OCI-LY1 (cell line): ENCODE measurements at regions not wholly inside any gene's neighbourhood (a gene's known extent, or its start where the extent isn't known, plus 50 kb on each side); places are given as distances from the start of the nearest gene placed in this dataset.
"Not testable (repeated sequence)": the region's sequence is repeated elsewhere in the genome, so short reads cannot be mapped to it uniquely, and the experiment has no call there.

ENCODE experiments used
- H2AFZ ChIP-seq: fragments of 200-600 bp; sonication (generic), shearing (Covaris generic); 2 replicates; pipeline ENCODE4 v1.6.0; 2014; ENCODE audit warnings: antibody characterized with exemption, mild to moderate bottlenecking, low read length
- H3F3A ChIP-seq: fragments of 200-600 bp; sonication (generic), shearing (Covaris generic); 2 replicates; pipeline ENCODE4 v1.6.0; 2014; ENCODE audit warnings: mild to moderate bottlenecking, antibody characterized with exemption, low read length, moderate library complexity; ENCODE audit not compliant: insufficient read depth
- H3K27ac ChIP-seq: fragments of 200-600 bp; sonication (generic); 2 replicates; pipeline ENCODE4 v1.5.1; 2014; ENCODE audit warnings: low read length, mixed run types, mild to moderate bottlenecking, low read depth; ENCODE audit not compliant: poor library complexity, severe bottlenecking
- H3K27me3 ChIP-seq: fragments of 200-600 bp; sonication (generic); 2 replicates; pipeline ENCODE4 v1.6.0; 2014; ENCODE audit warnings: antibody characterized with exemption, mild to moderate bottlenecking, low read length, moderate library complexity; ENCODE audit not compliant: insufficient read depth
- H3K36me3 ChIP-seq: fragments of 200-600 bp; sonication (generic); 2 replicates; pipeline ENCODE4 v1.6.1; 2014; ENCODE audit warnings: mild to moderate bottlenecking, antibody characterized with exemption, low read length, moderate library complexity, mixed read lengths; ENCODE audit not compliant: insufficient read depth
- H3K4me1 ChIP-seq: fragments of 200-600 bp; sonication (generic); 2 replicates; pipeline ENCODE4 v1.5.1; 2014; ENCODE audit warnings: mild to moderate bottlenecking, low read length, moderate library complexity; ENCODE audit not compliant: insufficient read depth, severe bottlenecking
- H3K4me2 ChIP-seq: fragments of 200-600 bp; sonication (generic), shearing (Covaris generic); 2 replicates; pipeline ENCODE4 v1.6.1; 2014; ENCODE audit warnings: low read length
- H3K4me3 ChIP-seq: fragments of 200-600 bp; sonication (generic); 2 replicates; pipeline ENCODE4 v1.5.1; 2014; ENCODE audit warnings: low read length, low read depth, mild to moderate bottlenecking, mixed read lengths; ENCODE audit not compliant: poor library complexity, severe bottlenecking
- H3K79me2 ChIP-seq: fragments of 200-600 bp; shearing (Covaris generic); 2 replicates; pipeline ENCODE4 v1.6.1; 2016; ENCODE audit warnings: mixed run types, low read length, mixed read lengths; ENCODE audit not compliant: insufficient read depth
- H3K9ac ChIP-seq: fragments of 200-600 bp; sonication (generic), shearing (Covaris generic); 2 replicates; pipeline ENCODE4 v1.6.1; 2014; ENCODE audit warnings: mild to moderate bottlenecking, low read length, mixed read lengths
- H3K9me2 ChIP-seq: fragments of 200-600 bp; sonication (generic), shearing (Covaris generic); 2 replicates; pipeline ENCODE4 v1.6.1; 2014; ENCODE audit warnings: low read depth, mild to moderate bottlenecking, low read length, mixed read lengths
- H3K9me3 ChIP-seq: fragments of 200-600 bp; shearing (Covaris generic); 2 replicates; pipeline ENCODE4 v1.6.1; 2014; ENCODE audit warnings: low read length, mixed read lengths
- H4K20me1 ChIP-seq: fragments of 200-600 bp; sonication (generic), shearing (Covaris generic); 2 replicates; pipeline ENCODE4 v1.6.0; 2016; ENCODE audit warnings: mild to moderate bottlenecking, low read length; ENCODE audit not compliant: insufficient read depth
- CTCF ChIP-seq: fragments of 200-600 bp; sonication (generic), shearing (Covaris generic); IDR thresholded peaks from 2 replicates; pipeline ENCODE4 v1.5.1; 2017; ENCODE audit warnings: mild to moderate bottlenecking, antibody characterized with exemption, low read length, moderate library complexity, mixed read lengths

GRCh38 chr2:131801745-131802350 is 274.2 kb downstream of the CCDC74A start:
- H3K4me3 ChIP-seq = peak overlapping the region; percentile 38
- not testable (repeated sequence) for H3K9me3 ChIP-seq, H3K27me3 ChIP-seq, H3K4me1 ChIP-seq, H3K9me2 ChIP-seq, H4K20me1 ChIP-seq, H2AFZ ChIP-seq, H3K9ac ChIP-seq, H3K36me3 ChIP-seq, H3K27ac ChIP-seq, H3F3A ChIP-seq, H3K79me2 ChIP-seq
- peak; percentile 61 for TF ChIP-seq CTCF
- peak overlapping the region; percentile 68 for H3K4me2 ChIP-seq

GRCh38 chr2:131802351-131802836 is 274.7 kb downstream of the CCDC74A start:
- not testable (repeated sequence) for H3K9me2 ChIP-seq, H3K4me1 ChIP-seq, H3K4me3 ChIP-seq, H3K27me3 ChIP-seq, H3K27ac ChIP-seq, H4K20me1 ChIP-seq, H2AFZ ChIP-seq, H3K9ac ChIP-seq, H3K9me3 ChIP-seq, H3F3A ChIP-seq, H3K36me3 ChIP-seq, H3K79me2 ChIP-seq
- H3K4me2 ChIP-seq = peak overlapping the region; percentile 68; the same call in 1 of the 2 replicates

- H3K4me2 ChIP-seq, H4K20me1 ChIP-seq, H3K79me2 ChIP-seq, H3F3A ChIP-seq, H3K36me3 ChIP-seq, H3K27me3 ChIP-seq, H3K9me3 ChIP-seq, H3K4me1 ChIP-seq, H3K9ac ChIP-seq, H3K9me2 ChIP-seq, H3K4me3 ChIP-seq, H2AFZ ChIP-seq, H3K27ac ChIP-seq: not testable (repeated sequence)
Measured at GRCh38 chr2:131803237-131803636, 275.5 kb downstream of the CCDC74A start.

- not testable (repeated sequence) for H3K9me2 ChIP-seq, H3K9me3 ChIP-seq, H3F3A ChIP-seq, H4K20me1 ChIP-seq, H3K9ac ChIP-seq, H3K4me2 ChIP-seq, H3K4me3 ChIP-seq, H3K4me1 ChIP-seq, H3K79me2 ChIP-seq, H2AFZ ChIP-seq, H3K36me3 ChIP-seq, H3K27ac ChIP-seq, H3K27me3 ChIP-seq
Measured at GRCh38 chr2:131812605-131813004, 284.9 kb downstream of the CCDC74A start.

- not testable (repeated sequence) for H3K4me2 ChIP-seq, H3K9me3 ChIP-seq, H3K36me3 ChIP-seq, H3K4me3 ChIP-seq, H4K20me1 ChIP-seq, H2AFZ ChIP-seq, H3K27ac ChIP-seq, H3K27me3 ChIP-seq, H3K9me2 ChIP-seq, H3F3A ChIP-seq, H3K9ac ChIP-seq, H3K79me2 ChIP-seq, H3K4me1 ChIP-seq
Measured at GRCh38 chr2:131813378-131813777, 285.7 kb downstream of the CCDC74A start.

GRCh38 chr2:131818267-131818973 is 290.7 kb downstream of the CCDC74A start:
- not testable (repeated sequence) for H3K9me3 ChIP-seq, H3K27ac ChIP-seq, H3K27me3 ChIP-seq, H3K4me1 ChIP-seq, H3K4me3 ChIP-seq, H3K4me2 ChIP-seq, H3K9me2 ChIP-seq, H4K20me1 ChIP-seq, H2AFZ ChIP-seq, H3K79me2 ChIP-seq, H3K36me3 ChIP-seq, H3K9ac ChIP-seq, H3F3A ChIP-seq
